Heart left ventricle (tissue), 16 donors: ENCODE measurements at regions not wholly inside any gene's neighbourhood (a gene's known extent, or its start where the extent isn't known, plus 50 kb on each side); places are given as distances from the start of the nearest gene placed in this dataset.

Source experiments
- ATAC-seq, 4 donors: fragments of 200-7000 bp; cut with Tn5 transposase; one replicate each; pipeline ENCODE4 v1.9.1; 2020 to 2022; ENCODE audit warnings: moderate library complexity in 4 of 4, mild to moderate bottlenecking in 3 of 4, moderate number of reproducible peaks in 1 of 4
- DNase-seq, 5 donors: peaks; one replicate each; pipeline ENCODE4 v3.0.0-alpha.2; 2020
- H3K27ac ChIP-seq, 12 donors: fragments of 200-600 bp; sonication (generic) in 4 of 12; one replicate each; pipeline versions ENCODE4 v1.5.0 to v1.8.0; 2016 to 2022; ENCODE audit warnings: mild to moderate bottlenecking in 2 of 12
- H3K27me3 ChIP-seq, 9 donors: fragments of 200-600 bp; sonication (generic) in 2 of 9; one replicate each; pipeline versions ENCODE4 v1.5.1 to v1.8.0; 2016 to 2022; ENCODE audit warnings: mild to moderate bottlenecking in 3 of 9
- H3K36me3 ChIP-seq, 9 donors: fragments of 200-600 bp; sonication (generic) in 2 of 9; one replicate each; pipeline versions ENCODE4 v1.5.0 to v1.8.0; 2018 to 2022; ENCODE audit warnings: mild to moderate bottlenecking in 2 of 9
- H3K4me1 ChIP-seq, 12 donors: fragments of 200-600 bp; sonication (generic) in 4 of 12; one replicate each; pipeline versions ENCODE4 v1.5.0 to v1.8.0; 2016 to 2022; ENCODE audit warnings: mild to moderate bottlenecking in 3 of 12
- H3K4me3 ChIP-seq, 12 donors: fragments of 200-600 bp; sonication (generic) in 4 of 12; one replicate each; pipeline versions ENCODE4 v1.5.0 to v1.8.0; 2017 to 2022; ENCODE audit warnings: mild to moderate bottlenecking in 9 of 12, moderate library complexity in 4 of 12
- H3K9me3 ChIP-seq, 12 donors: fragments of 200-600 bp; sonication (generic) in 4 of 12; one replicate each; pipeline versions ENCODE4 v1.5.0 to v1.8.0; 2016 to 2022; ENCODE audit warnings: mild to moderate bottlenecking in 1 of 12
- POLR2A ChIP-seq, 2 donors: fragments of 450-650 bp; IDR thresholded peaks; one replicate each; pipeline ENCODE4 v1.6.1; 2017; ENCODE audit warnings: antibody characterized with exemption in 2 of 2, mild to moderate bottlenecking in 2 of 2, moderate library complexity in 2 of 2
- WGBS, 4 donors: extraction: QIAGEN DNeasy Blood & Tissue Kit in 2 of 4; methylation state at CpG; one replicate each; pipeline versions ENCODE4 v1.1.5 to v1.1.7; 2013 to 2018; 5-methylcytosine and 5-hydroxymethylcytosine counted together
- intact Hi-C, 10 donors: fragments of 100-400 bp; cut with DNase I; formaldehyde crosslinking; loops; one replicate each; pipeline versions ENCODE4 v1.11.1 to v1.14.2; 2022
- TF ChIP-seq, protein P1 (sequence below), 12 donors: fragments of 200-600 bp; sonication (generic) in 4 of 12; IDR thresholded peaks; one replicate each; pipeline versions ENCODE4 v1.5.0 to v1.8.0; 2018 to 2022; ENCODE audit warnings: antibody characterized with exemption in 12 of 12, mild to moderate bottlenecking in 5 of 12
- donor health status: ischemic (EF 13 %, LVEDD 7.1; RV severe dilation, severe dysfunction).
- donor health status: healthy with polysubstance abuse.
- donor health status: DM: no; HTN: yes; CAD: no.
- donor health status: DM: no; HTN: no; CAD: no.
- donor health status: ischemic (EF 25% LVEDD 6.9; RV normal size, moderate dysfunction).
- donor health status: ischemic (EF 25% LVEDD 5.7; RV mildly dilated, moderate dysfunction).
- donor health status: healthy.
- donor health status: DM: yes; HTN: yes; CAD: no.
- donor health status: ischemic (EF 35%, LVEDD 5.7; RV mildly dilated, moderate dysfunction).
- donor health status: nonischemic (EF 11% LVEDD 7.7; RV severe dilation, severe dysfunction).
- donor health status: DM: yes; HTN: yes; CAD: no.
- donor health status: PGD.
- donor health status: ischemic (EF 29% LVEDD 5.4; RV normal size, mild dysfunction).
- donor health status: nonischemic (EF 23%, LVEDD 6.1; RV moderate dilation, normal function).

DNA sequence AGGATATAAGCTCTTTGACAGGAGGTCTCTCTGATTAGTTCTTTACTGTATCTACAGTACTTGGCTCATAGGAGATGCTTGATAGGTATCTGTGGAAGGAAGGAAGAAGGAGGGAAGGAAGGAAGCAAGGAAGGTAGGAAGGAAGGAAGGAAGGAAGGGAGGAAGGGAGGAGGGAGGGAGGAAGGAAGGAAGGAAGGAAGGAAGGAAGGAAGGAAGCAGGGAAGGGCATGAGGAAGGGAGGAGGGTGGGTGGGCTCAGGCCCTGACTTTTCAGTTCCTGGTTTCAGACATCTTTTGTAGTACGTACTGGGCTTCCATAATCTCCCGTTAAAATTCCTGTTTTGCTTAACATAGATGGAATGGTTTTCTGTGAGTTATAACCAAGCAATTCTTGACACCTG lies 175.0 kb upstream of the NUDT4 start:
- ATAC-seq (no peak), DNase-seq (no peak)
- Histone ChIP-seq H3K4me3 (no peak overlapping the region), H3K4me1 (peaks cover 0 to 15% (median 0%) of the 10 kb centered on the region in 12 donors), H3K9me3 (no peaks in the 10 kb centered on the region), H3K27ac (peak overlapping the region in 2 of 12 donors; percentile 20 to 59), H3K36me3 (no peaks in the 10 kb centered on the region), H3K27me3 (no peaks in the 10 kb centered on the region)
- intact Hi-C loops, result no loop called here
- 83 to 93% (median 87%) methylated on average over 2 of the region's 2 CpGs for WGBS, 4 donors
- no peak for TF ChIP-seq POLR2A (IDR thresholded peaks at IDR 0.05)
- TF ChIP-seq, protein P1, sequence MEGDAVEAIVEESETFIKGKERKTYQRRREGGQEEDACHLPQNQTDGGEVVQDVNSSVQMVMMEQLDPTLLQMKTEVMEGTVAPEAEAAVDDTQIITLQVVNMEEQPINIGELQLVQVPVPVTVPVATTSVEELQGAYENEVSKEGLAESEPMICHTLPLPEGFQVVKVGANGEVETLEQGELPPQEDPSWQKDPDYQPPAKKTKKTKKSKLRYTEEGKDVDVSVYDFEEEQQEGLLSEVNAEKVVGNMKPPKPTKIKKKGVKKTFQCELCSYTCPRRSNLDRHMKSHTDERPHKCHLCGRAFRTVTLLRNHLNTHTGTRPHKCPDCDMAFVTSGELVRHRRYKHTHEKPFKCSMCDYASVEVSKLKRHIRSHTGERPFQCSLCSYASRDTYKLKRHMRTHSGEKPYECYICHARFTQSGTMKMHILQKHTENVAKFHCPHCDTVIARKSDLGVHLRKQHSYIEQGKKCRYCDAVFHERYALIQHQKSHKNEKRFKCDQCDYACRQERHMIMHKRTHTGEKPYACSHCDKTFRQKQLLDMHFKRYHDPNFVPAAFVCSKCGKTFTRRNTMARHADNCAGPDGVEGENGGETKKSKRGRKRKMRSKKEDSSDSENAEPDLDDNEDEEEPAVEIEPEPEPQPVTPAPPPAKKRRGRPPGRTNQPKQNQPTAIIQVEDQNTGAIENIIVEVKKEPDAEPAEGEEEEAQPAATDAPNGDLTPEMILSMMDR (IDR thresholded peaks at IDR 0.05), result no peak

DNA sequence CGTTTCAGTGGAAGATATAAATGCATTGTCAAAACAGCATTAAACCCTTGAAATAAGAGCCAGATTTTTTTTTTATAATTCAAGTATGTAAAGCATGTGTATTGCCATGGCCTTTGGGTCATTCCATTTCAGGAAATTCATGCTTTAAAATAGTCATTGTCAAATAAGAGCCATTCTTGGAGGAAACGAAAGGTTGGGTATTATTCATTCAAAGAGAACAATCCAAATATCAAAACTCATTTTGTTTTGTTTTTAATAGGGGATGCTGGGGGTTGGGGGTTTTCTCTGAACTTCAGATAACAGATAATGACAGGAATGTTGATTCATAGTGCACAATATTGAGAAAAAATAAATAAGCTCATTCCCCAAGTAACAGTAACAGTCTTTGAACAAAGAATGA lies 174.4 kb upstream of the NUDT4 start:
- no peak for TF ChIP-seq POLR2A (IDR thresholded peaks at IDR 0.05)
- TF ChIP-seq, protein P1 (IDR thresholded peaks at IDR 0.05), result no peak
- intact Hi-C loops, result no loop called here
- no peak for DNase-seq
- Histone ChIP-seq H3K36me3 (no peaks in the 10 kb centered on the region), H3K9me3 (no peaks in the 10 kb centered on the region), H3K27ac (no peak overlapping the region), H3K27me3 (no peaks in the 10 kb centered on the region), H3K4me1 (peaks cover 0 to 15% (median 0%) of the 10 kb centered on the region in 12 donors), H3K4me3 (no peak overlapping the region)
- 50 to 72% (median 69%) methylated on average over 2 of the region's 2 CpGs for WGBS, 4 donors
- no peak for ATAC-seq

DNA sequence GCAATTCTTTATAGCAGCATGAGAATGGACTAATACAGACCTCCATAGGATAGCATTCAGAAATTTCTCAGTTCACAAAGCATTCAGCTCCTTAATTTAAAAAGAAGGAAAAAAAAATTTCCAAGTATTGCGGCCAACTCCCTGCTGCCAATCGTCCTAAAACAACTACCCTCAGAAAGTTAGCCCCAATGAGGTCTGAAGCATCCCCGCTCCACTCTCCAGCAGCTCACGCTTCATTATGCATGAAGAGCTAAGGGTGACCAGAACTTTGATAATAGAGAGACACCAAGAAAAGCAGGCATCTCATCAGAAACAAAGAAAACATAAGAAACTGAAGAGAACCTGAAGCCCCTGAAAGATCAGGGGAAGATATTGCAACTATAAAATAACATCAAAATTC lies 172.8 kb upstream of the NUDT4 start:
- H3K27ac ChIP-seq, result no peak overlapping the region
- DNase-seq, result no peak
- 89 to 94% (median 90%) methylated on average over 4 of the region's 4 CpGs for WGBS, 4 donors
- H3K9me3 ChIP-seq, result no peaks in the 10 kb centered on the region
- no peak for ATAC-seq
- no peak overlapping the region for H3K4me3 ChIP-seq
- H3K4me1 ChIP-seq, result peaks cover 0 to 15% (median 0%) of the 10 kb centered on the region in 12 donors
- intact Hi-C loops, result no loop called here
- no peak for TF ChIP-seq POLR2A (IDR thresholded peaks at IDR 0.05)
- TF ChIP-seq, protein P1 (IDR thresholded peaks at IDR 0.05), result no peak
- H3K27me3 ChIP-seq, result no peaks in the 10 kb centered on the region
- no peaks in the 10 kb centered on the region for H3K36me3 ChIP-seq

DNA sequence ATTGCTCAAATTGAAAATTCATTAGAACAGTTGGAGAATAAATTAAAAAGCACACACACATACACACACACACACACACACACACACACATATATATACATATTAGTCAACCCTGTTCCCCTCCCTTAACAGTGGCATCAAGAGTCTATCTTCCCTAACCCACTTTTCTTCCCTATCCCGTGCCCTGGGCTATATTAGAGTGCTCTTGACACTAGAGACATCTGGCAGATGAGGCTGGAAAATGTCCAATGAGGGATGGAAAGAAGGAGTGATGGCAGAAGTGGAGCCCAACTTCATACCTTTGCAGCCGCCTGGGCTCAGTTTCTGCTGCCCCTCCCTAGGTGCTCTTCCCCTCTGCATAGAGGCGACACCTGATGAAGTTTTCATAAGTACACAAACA lies 172.4 kb upstream of the NUDT4 start:
- intact Hi-C loops, result no loop called here
- DNase-seq, result peak in 1 of 5 donors; percentile 26
- no peaks in the 10 kb centered on the region for H3K27me3 ChIP-seq
- peaks cover 0 to 15% (median 0%) of the 10 kb centered on the region in 12 donors for H3K4me1 ChIP-seq
- no peak overlapping the region for H3K4me3 ChIP-seq
- H3K27ac ChIP-seq, result no peak overlapping the region
- 51 to 79% (median 59%) methylated on average over 3 of the region's 3 CpGs for WGBS, 4 donors
- H3K36me3 ChIP-seq, result no peaks in the 10 kb centered on the region
- peak; percentile 39 to 58 (median 52) for ATAC-seq
- no peaks in the 10 kb centered on the region for H3K9me3 ChIP-seq
- TF ChIP-seq, protein P1 (IDR thresholded peaks at IDR 0.05), result no peak
- no peak for TF ChIP-seq POLR2A (IDR thresholded peaks at IDR 0.05)
